Panc1 (cell line): ENCODE measurements at regions not wholly inside any gene's neighbourhood (a gene's known extent, or its start where the extent isn't known, plus 50 kb on each side); places are given as distances from the start of the nearest gene placed in this dataset.

ENCODE experiments used
- CTCF ChIP-seq: fragments of 450-650 bp; IDR thresholded peaks from 2 replicates; pipeline ENCODE4 v1.5.1; 2017; ENCODE audit warnings: mild to moderate bottlenecking
- TCF7L2 ChIP-seq: IDR thresholded peaks from 2 replicates; pipeline ENCODE4 v1.6.1; 2011; ENCODE audit warnings: mild to moderate bottlenecking, low read depth, low read length, inconsistent platforms

- TF ChIP-seq CTCF = no peak
- TF ChIP-seq TCF7L2 = no peak
These were observed 70.7 kb upstream of the MLIP start for GRCh38 chr6:54040545-54040944.
